ENCODE measurements at regions not wholly inside any gene's neighbourhood (a gene's known extent, or its start where the extent isn't known, plus 50 kb on each side); places are given as distances from the start of the nearest gene placed in this dataset.
"Not testable (repeated sequence)": the region's sequence is repeated elsewhere in the genome, so short reads cannot be mapped to it uniquely, and the experiment has no call there.

DNA sequence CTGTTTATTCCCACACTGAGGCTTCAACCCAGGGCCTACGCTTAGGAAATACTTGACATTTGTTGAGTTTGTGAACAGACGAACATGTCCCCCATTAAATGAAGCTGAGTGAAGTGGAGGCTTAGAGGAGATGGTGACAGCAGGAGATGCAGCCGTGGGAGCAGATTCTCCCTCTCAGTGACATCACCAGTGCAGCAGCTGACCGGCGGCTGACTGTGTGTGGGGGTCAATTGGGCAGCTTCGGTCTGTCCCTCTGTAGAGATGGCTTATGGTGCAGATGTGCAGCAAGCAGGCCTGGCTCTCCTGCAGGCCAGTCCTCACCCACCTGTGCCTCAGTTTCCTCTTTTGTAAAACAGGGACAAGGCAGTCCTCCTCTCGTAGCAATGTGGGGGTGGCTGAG is 201.8 kb downstream of the RTP5 start:
- H3K27ac ChIP-seq (ENCODE audit: insufficient read depth, low read length, poor library complexity, severe bottlenecking); H3K9me3 Mint-ChIP-seq; H3K4me3 Mint-ChIP-seq; H3K4me3 ChIP-seq (ENCODE audit: low read depth, low read length); H3K36me3 ChIP-seq (ENCODE audit: control insufficient read depth, insufficient read depth, low read length); ATAC-seq (ENCODE audit: low read depth in 2 of 2); H3K9me3 ChIP-seq (ENCODE audit: control insufficient read depth in 2 of 2, low read length in 2 of 2); H3K27me3 ChIP-seq (ENCODE audit: control insufficient read depth, insufficient read depth, low read length); H3K27ac Mint-ChIP-seq; H3K4me1 Mint-ChIP-seq; DNase-seq; H3K4me1 ChIP-seq (ENCODE audit: control insufficient read depth, insufficient read depth, low read length, poor library complexity, severe bottlenecking); H3K36me3 Mint-ChIP-seq: not testable (repeated sequence)
- peaks cover 22% of the 10 kb centered on the region for H3K27me3 Mint-ChIP-seq

DNA sequence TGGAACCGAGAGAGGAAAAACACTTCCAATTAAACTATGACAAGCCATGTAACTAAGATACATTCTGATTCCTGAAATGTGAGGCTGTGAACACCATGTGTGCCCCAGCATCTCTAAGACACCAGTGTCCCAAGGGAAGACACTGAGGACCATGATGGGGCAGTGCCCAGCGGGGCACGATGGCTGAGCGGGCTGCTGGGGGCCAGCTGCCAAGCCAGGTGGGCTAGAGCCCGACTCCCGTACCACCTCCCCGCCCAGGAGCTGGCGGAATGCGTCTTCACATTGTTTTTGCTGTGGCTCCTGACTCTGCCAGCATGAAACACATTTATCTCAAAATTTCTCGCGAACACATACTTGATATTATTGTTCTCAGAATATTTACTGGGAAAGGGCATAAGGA is 202.4 kb downstream of the RTP5 start:
- H3K27me3 Mint-ChIP-seq, result peaks cover 24% of the 10 kb centered on the region
- not testable (repeated sequence) for DNase-seq; H3K36me3 ChIP-seq (ENCODE audit: control insufficient read depth, insufficient read depth, low read length); H3K36me3 Mint-ChIP-seq; H3K27ac ChIP-seq (ENCODE audit: insufficient read depth, low read length, poor library complexity, severe bottlenecking); ATAC-seq (ENCODE audit: low read depth in 2 of 2); H3K4me1 Mint-ChIP-seq; H3K27ac Mint-ChIP-seq; H3K27me3 ChIP-seq (ENCODE audit: control insufficient read depth, insufficient read depth, low read length); H3K4me3 Mint-ChIP-seq; H3K4me1 ChIP-seq (ENCODE audit: control insufficient read depth, insufficient read depth, low read length, poor library complexity, severe bottlenecking); H3K4me3 ChIP-seq (ENCODE audit: low read depth, low read length); H3K9me3 ChIP-seq (ENCODE audit: control insufficient read depth in 2 of 2, low read length in 2 of 2); H3K9me3 Mint-ChIP-seq

DNA sequence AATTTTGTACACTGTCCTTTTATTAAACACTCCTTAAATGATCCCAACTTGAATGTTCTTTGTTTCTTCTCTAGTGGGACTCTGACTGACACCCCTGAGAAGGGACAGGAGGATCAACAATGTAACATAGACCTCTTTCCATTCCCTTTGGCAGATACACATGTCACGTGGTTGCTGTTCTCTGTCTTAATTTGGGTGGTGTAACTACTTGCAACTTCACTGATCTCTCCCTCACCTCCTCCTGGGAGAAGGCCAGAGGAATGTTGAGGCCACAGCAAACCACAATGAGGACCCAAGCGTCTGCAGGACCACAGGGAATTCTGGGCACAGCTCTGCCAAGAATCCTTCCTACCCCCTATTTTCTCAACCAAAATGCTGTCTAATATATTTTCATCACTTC is 205.6 kb downstream of the RTP5 start:
- Histone ChIP-seq H3K27ac (ENCODE audit: insufficient read depth, low read length, poor library complexity, severe bottlenecking) (no peak overlapping the region), H3K4me3 (ENCODE audit: low read depth, low read length) (no peak overlapping the region), H3K27me3 (ENCODE audit: control insufficient read depth, insufficient read depth, low read length) (peaks cover 3% of the 10 kb centered on the region), H3K36me3 (ENCODE audit: control insufficient read depth, insufficient read depth, low read length) (no peaks in the 10 kb centered on the region), H3K4me1 (ENCODE audit: control insufficient read depth, insufficient read depth, low read length, poor library complexity, severe bottlenecking) (no peaks in the 10 kb centered on the region), H3K9me3 (ENCODE audit: control insufficient read depth in 2 of 2, low read length in 2 of 2) (no peaks in the 10 kb centered on the region)
- Mint-ChIP-seq H3K9me3 (no peaks in the 10 kb centered on the region), H3K27me3 (peaks cover 35% of the 10 kb centered on the region), H3K4me1 (no peaks in the 10 kb centered on the region), H3K36me3 (no peaks in the 10 kb centered on the region), H3K27ac (peak overlapping the region in 1 of 3 donors; percentile 11), H3K4me3 (no peak overlapping the region)
- DNase-seq, result no peak
- no peak for ATAC-seq (ENCODE audit: low read depth in 2 of 2)

DNA sequence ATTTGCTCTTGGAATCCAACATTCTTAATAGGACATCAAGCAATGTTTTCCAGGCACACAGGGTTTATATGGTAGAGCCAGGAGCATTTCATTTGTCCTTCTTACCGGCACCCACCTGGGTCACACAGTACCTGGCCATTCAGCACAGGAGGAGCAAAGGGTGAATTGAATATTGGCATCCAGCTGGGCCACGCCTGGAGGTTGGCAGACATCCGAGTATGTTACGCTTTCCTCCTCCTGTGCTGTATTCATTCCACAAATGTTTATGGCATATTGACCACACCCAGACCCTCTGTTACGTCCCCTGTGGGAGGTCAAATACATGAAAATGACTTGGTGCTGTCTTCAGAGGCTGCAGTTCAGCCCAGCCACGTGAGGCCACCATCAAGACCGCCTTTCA is 206.2 kb downstream of the RTP5 start:
- no peak for ATAC-seq (ENCODE audit: low read depth in 2 of 2)
- Mint-ChIP-seq H3K4me1 (no peaks in the 10 kb centered on the region), H3K9me3 (no peaks in the 10 kb centered on the region), H3K27ac (no peak overlapping the region), H3K4me3 (no peak overlapping the region), H3K27me3 (peaks cover 40% of the 10 kb centered on the region), H3K36me3 (no peaks in the 10 kb centered on the region)
- no peaks in the 10 kb centered on the region for H3K4me1 ChIP-seq (ENCODE audit: control insufficient read depth, insufficient read depth, low read length, poor library complexity, severe bottlenecking)
- no peak for DNase-seq
- H3K27me3 ChIP-seq (ENCODE audit: control insufficient read depth, insufficient read depth, low read length), result peaks cover 3% of the 10 kb centered on the region
- no peak overlapping the region for H3K27ac ChIP-seq (ENCODE audit: insufficient read depth, low read length, poor library complexity, severe bottlenecking)
- no peak overlapping the region for H3K4me3 ChIP-seq (ENCODE audit: low read depth, low read length)
- no peaks in the 10 kb centered on the region for H3K36me3 ChIP-seq (ENCODE audit: control insufficient read depth, insufficient read depth, low read length)
- no peaks in the 10 kb centered on the region for H3K9me3 ChIP-seq (ENCODE audit: control insufficient read depth in 2 of 2, low read length in 2 of 2)

DNA sequence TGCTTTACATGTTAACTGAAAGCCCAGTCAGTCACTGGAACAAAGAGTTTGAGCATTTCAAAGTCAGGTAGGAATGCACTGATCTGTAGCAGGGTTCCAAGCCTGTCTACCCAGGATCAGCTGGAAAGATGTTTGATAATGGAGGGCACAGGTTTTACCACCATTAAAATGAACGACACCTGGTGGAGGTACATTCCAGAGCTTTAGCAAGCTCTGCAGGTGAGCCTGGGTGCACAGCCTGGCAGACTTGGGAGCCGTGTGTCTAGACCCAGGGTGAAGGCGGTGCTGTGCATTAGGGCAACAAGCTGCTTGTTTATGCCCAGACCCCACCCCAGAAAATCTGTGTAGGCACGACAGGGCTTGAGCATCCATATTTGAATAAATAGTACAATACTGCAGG is 206.7 kb downstream of the RTP5 start:
- not testable (repeated sequence) for ATAC-seq (ENCODE audit: low read depth in 2 of 2); H3K9me3 Mint-ChIP-seq; H3K27ac ChIP-seq (ENCODE audit: insufficient read depth, low read length, poor library complexity, severe bottlenecking); H3K4me3 ChIP-seq (ENCODE audit: low read depth, low read length); H3K36me3 ChIP-seq (ENCODE audit: control insufficient read depth, insufficient read depth, low read length); H3K27me3 ChIP-seq (ENCODE audit: control insufficient read depth, insufficient read depth, low read length); H3K36me3 Mint-ChIP-seq; H3K4me1 ChIP-seq (ENCODE audit: control insufficient read depth, insufficient read depth, low read length, poor library complexity, severe bottlenecking); H3K9me3 ChIP-seq (ENCODE audit: control insufficient read depth in 2 of 2, low read length in 2 of 2); DNase-seq; H3K4me3 Mint-ChIP-seq; H3K27ac Mint-ChIP-seq; H3K4me1 Mint-ChIP-seq
- H3K27me3 Mint-ChIP-seq, result peaks cover 45% of the 10 kb centered on the region

DNA sequence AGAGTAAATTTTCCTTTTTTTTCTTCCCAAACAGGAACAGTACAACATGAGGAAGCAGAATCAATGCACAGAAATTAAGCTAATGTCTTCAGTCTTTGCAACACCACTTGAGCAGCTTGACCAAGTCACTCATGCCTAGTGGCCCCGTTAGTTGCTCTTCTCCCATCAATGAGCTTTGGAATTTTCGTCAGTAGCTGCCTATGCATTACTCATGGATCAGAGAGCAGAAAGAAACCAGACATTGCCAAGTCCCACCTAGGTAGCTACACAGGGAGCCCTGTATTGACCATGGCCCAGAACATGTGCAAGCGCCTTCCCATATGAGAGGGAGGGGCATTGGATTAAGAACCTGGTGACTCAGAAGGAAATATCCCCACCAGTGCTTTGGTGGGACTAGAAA is 208.9 kb downstream of the RTP5 start:
- not testable (repeated sequence) for ATAC-seq (ENCODE audit: low read depth in 2 of 2); H3K4me1 Mint-ChIP-seq; H3K4me1 ChIP-seq (ENCODE audit: control insufficient read depth, insufficient read depth, low read length, poor library complexity, severe bottlenecking); H3K9me3 ChIP-seq (ENCODE audit: control insufficient read depth in 2 of 2, low read length in 2 of 2); H3K9me3 Mint-ChIP-seq; H3K4me3 ChIP-seq (ENCODE audit: low read depth, low read length); H3K4me3 Mint-ChIP-seq; H3K36me3 Mint-ChIP-seq; H3K27ac ChIP-seq (ENCODE audit: insufficient read depth, low read length, poor library complexity, severe bottlenecking); H3K27me3 ChIP-seq (ENCODE audit: control insufficient read depth, insufficient read depth, low read length); H3K27ac Mint-ChIP-seq; DNase-seq; H3K36me3 ChIP-seq (ENCODE audit: control insufficient read depth, insufficient read depth, low read length)
- peaks cover 48% of the 10 kb centered on the region for H3K27me3 Mint-ChIP-seq

DNA sequence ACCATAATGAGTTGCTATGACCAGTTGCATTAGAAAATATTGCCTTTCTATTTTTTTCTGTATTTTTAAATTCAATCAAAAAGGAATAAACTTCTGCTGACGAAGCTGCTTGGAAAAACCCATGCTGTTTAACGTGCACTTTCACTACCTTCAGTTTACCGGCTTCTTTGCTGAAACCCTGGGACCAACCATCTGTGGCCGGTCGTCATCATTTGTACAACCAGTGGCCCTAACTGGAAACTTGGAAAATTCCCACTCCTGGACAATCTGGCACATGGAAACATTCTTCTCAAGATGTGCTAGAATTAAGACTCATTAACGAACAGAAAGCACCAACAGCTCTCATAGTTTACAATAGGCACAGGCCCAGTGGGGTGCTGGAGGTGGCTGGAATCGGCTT is 210.3 kb downstream of the RTP5 start:
- not testable (repeated sequence) for H3K27ac Mint-ChIP-seq; H3K4me3 ChIP-seq (ENCODE audit: low read depth, low read length); H3K4me3 Mint-ChIP-seq; DNase-seq; H3K36me3 ChIP-seq (ENCODE audit: control insufficient read depth, insufficient read depth, low read length); H3K9me3 ChIP-seq (ENCODE audit: control insufficient read depth in 2 of 2, low read length in 2 of 2); H3K27ac ChIP-seq (ENCODE audit: insufficient read depth, low read length, poor library complexity, severe bottlenecking); H3K36me3 Mint-ChIP-seq; H3K27me3 ChIP-seq (ENCODE audit: control insufficient read depth, insufficient read depth, low read length); H3K9me3 Mint-ChIP-seq; H3K4me1 ChIP-seq (ENCODE audit: control insufficient read depth, insufficient read depth, low read length, poor library complexity, severe bottlenecking); ATAC-seq (ENCODE audit: low read depth in 2 of 2); H3K4me1 Mint-ChIP-seq
- peaks cover 41% of the 10 kb centered on the region for H3K27me3 Mint-ChIP-seq

DNA sequence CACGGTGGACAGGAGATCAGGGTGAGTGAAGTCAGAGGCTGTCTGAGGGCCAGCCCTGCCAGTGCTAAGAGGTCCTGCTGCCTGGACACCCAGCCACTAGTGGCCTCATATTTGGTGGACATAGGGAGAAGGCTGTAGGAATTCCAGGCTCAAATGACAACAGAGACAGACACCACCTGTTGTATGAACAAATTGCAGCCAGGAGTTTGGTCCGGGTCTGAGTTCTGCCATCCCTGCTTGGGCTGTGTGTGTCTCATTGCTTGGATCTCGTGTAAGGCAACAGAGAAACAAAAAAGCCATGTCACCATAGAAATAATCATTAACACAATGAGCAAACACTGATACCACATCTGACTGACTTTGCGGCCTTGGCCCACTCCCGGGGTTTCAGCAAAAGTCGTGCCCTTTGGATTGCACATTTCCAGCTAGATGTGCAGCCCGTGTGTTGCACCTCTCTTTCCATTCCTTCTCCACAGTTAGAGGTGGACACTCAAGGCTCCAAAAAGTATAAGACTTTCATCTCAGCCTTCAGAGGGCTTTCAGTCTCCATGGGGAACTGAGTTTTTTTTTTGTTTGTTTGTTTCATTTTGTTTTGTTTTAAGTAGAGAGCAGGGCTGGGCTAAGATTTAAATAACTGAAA is 211.2 kb downstream of the RTP5 start:
- H3K4me3 Mint-ChIP-seq; H3K9me3 Mint-ChIP-seq; ATAC-seq (ENCODE audit: low read depth in 2 of 2); DNase-seq; H3K4me1 ChIP-seq (ENCODE audit: control insufficient read depth, insufficient read depth, low read length, poor library complexity, severe bottlenecking); H3K36me3 ChIP-seq (ENCODE audit: control insufficient read depth, insufficient read depth, low read length); H3K4me3 ChIP-seq (ENCODE audit: low read depth, low read length); H3K9me3 ChIP-seq (ENCODE audit: control insufficient read depth in 2 of 2, low read length in 2 of 2); H3K27ac ChIP-seq (ENCODE audit: insufficient read depth, low read length, poor library complexity, severe bottlenecking); H3K4me1 Mint-ChIP-seq; H3K27me3 ChIP-seq (ENCODE audit: control insufficient read depth, insufficient read depth, low read length); H3K27ac Mint-ChIP-seq; H3K36me3 Mint-ChIP-seq: not testable (repeated sequence)
- peaks cover 36% of the 10 kb centered on the region for H3K27me3 Mint-ChIP-seq
